HG02973 (cell line): ENCODE measurements at regions not wholly inside any gene's neighbourhood (a gene's known extent, or its start where the extent isn't known, plus 50 kb on each side); places are given as distances from the start of the nearest gene placed in this dataset.

ENCODE experiments used
- ATAC-seq: cut with Tn5 transposase; IDR thresholded peaks from one replicate; pipeline ENCODE4 v1.9.1; 2021; ENCODE audit warnings: moderate library complexity; ENCODE audit not compliant: unreplicated experiment

DNA sequence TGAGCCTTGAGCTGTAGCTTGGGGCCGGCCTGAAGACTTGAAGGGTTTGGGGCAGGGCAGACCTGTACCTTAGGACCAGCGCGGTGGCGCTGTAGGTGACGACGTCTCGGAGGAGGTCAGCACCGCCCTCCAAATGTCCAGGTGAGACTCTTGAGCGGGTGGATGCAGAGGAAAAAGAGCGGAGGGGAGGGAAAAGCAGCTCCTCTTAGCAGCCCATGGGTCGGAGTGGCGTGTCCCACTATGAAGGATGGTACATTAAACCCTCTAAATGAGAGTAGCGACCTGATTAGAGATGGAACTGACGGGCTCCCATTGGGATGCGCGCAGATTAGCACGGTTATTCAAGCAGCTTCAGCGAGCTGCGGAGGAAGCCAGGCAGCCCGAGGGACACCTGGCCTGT is 77.0 kb upstream of the MAP1LC3B2 start:
- ATAC-seq: no peak

DNA sequence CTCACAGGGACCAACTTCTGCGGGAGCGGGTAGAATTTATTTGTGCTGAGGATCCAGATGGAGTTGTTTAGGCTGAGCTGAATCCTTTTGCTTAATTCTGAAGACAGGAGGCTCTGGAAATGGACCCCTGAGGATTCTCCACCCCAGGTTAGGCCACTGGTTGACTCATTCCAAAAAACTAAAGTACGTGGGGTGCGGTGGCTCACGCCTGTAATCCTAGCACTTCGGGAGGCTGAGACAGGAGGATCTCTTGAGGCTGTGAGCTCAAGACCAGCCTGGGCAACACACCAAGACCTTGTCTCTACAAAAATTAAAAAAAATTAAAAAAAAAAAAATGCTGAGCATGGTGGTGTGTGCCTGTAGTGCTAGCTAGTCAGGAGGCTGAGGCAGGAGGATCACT is 76.3 kb upstream of the MAP1LC3B2 start:
- ATAC-seq: no peak

DNA sequence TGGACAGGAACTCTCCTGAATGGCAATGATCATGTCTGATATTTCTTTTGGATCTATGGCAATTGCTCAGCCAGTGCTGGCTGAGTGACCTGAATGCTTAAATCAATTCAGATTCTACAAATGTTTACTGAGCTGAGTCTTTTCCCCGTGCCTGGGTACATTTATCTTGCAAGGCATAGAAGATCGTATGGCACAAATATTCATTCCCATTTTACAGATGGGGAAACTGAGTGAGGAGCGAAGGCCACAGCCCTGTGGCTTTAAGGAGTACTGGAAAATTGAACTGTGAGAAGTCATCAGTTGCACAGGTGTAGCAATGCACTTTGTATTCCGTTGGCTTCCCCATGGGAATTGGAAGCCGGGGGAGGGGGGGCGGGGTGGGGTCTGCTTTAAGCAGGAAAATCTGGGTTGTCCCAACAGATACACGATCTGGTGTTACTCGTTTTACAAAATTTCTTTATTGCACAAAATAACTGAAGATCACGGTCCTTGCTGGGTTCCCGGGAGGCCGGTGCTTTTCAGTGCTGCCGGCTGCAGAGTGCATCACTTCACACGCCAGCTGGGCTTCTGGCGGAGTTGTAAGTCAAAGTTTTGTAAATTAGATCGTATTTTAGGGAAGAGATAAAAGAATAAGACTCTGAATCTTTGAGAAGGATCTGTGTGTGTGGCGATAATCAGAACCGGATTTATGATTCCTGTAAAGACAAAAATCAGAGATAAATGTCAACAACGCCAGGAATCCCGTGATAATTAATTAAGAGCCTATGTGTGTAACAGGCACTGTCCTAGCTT is 75.0 kb upstream of the MAP1LC3B2 start:
- ATAC-seq: no peak

DNA sequence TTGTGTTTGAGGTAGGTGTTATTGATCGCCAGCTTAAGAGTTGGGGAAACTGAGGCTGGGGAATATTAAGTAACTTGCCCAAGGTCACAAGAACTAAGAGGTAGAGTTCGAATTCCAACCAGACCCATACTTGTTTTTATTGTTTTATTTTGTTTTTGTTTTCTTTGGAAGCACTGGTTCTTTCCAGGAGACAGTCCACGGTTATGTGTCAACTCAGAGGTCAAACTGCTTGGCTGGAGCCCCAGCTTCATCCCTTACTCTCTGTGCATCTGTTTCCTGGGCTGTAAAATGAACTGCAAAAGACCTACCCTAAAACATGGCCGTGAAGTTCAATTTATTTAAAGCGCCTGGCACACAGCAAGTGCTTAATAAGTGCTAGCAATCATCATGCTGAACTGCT is 74.4 kb upstream of the MAP1LC3B2 start:
- ATAC-seq: no peak

DNA sequence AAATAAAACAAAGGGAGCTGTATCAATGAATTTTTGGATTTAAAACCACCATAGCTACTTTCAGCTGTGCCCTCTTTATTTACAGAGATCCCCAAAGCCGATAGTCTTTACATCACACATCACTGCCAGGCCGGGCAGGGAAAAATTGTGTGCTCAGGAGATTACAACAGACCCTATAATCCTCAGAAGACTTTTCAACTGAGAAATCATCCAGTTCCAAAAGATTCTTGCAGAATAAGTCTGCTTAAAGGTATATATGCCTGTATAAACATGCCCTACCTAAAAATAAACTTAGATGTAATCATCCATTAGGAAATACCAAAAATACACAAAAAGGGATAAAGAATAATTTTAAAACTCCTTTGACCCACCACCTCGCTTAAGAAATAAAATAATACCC is 70.1 kb upstream of the MAP1LC3B2 start:
- ATAC-seq: no peak

DNA sequence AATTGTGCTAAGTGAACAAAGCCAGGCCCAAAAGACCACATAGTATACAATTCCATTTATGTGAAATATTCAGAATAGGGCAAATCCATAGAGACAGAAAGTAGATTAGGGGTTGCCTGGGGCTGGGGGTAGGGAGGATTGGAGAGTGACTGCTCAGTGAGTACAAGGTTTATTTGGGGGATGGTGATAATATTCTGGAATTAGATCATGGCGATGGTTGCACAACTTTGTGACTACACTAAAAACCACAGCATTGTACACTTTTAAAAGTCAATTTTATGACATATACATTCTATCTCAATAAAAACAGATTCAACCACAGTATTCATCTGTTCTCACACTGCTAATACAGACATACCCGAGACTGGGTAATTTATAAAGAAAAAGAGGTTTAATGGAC is 68.7 kb upstream of the MAP1LC3B2 start:
- no peak for ATAC-seq

DNA sequence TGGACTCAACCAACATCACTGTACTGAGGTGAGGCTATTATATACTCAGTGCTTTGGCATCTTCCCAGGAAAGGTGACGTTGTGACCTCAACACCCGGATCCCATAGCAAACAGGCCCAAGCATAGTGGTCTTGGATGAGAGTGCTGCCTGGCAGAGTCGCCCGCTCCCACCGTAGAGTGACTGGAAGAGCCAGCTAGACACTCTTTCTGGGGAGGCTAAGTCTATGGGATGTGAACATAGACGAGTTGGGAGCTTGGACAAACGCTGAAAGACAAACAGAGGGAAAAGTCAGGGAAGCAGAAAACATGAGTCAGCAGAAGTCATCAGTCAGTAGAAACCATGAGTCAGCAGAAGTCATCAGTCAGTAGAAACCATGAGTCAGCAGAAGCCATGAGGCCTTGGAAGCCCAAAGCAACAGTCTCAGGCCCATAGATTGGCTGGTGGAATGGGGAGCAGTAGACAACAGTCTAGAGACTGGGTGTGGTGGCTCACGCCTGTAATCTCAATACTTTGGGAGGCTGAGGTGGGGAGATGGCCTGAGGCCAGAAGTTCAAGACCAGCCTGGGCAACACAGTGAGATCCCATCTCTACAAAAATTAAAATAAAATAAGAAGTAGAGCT is 66.4 kb upstream of the MAP1LC3B2 start:
- ATAC-seq: no peak

DNA sequence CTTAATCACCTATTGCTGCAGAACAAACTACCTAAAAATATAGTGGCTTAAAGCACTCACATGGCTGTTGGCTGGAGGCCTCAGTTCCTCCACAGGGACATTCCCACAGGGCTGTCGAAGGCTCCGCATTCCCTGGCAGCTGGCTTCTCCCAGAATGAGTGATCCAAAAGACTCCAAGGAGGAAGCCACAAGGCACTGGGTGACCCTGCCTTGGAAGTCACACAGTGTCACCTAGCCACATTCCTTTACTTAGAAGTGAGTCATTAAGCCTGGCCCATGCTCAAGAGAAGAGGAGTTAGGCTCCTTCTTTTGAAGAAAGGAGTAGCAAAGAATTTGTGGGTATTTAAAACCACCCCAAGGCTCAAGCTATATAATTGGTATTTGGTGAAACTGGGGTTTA is 63.9 kb upstream of the MAP1LC3B2 start:
- no peak for ATAC-seq

DNA sequence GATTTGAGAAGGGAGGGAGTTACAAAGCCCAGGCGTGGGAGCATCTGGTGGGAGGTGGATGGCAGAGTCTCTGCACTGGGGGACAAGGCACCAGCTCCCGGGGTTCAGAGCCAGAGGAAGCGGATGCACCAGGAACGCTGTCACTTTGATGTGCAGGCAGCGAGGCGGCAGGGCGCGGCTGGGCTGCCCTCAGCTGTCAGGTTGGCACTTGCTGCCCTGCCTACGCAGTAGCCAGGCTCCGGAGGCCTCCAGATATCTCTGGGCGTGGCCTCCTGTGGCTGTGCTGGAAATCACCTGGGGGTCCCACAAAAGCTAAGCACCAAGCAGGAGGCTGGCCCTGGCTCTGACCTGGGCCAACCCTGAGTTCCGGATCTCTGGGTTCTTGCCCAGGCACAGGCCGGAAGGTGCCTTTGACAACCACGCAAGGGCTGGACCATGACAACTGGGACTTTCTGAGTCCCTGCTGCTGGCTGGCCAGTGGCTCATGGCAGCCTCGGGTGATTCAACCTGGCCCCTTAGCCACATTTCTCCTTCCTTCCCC is 62.1 kb upstream of the MAP1LC3B2 start:
- ATAC-seq: no peak

DNA sequence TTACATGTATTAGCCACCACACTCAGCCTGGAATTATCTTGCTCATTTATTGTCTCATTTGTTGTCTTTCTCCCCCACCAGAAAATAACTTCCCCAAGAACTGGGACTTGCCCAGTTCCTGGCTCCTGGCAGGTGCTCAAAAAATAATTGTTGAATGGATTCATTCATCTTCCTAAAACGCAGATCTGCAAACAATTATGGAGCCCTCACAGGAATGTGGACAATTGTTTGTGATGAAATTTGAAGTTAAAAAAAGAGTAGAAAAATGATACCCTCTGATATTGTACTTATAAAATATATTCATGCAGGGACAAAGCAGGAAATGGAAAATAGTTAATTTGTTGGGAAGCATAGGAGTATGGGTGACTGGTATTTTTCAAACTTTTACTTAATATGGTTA is 60.7 kb upstream of the MAP1LC3B2 start:
- no peak for ATAC-seq

DNA sequence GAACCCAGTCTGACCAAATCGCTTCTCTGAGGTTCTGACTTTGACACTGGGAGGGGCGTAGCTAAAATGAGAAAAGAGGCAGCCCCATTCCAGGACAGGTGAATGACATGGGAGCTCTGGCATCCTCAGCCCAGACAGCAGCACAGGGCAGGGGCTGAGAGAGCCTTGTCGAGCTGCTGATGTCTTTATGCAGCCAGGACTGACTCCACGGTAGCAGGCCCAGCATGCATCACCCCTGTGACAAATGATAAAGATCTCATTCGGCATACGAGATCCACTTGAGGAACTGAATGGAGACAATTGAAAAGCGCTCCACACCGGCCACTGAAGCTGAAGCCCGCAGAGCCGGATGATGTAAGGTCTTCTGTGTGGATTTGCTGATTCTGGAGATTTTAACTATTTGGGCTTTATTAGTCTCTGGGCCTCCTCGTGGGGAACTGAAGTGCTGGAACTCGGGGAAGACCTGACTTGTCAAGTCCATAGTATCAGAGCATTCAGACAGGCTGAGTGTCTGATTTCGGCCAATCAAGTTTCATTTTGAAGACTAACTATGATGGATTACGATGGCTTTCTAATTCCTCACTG is 56.9 kb upstream of the MAP1LC3B2 start:
- ATAC-seq: no peak

DNA sequence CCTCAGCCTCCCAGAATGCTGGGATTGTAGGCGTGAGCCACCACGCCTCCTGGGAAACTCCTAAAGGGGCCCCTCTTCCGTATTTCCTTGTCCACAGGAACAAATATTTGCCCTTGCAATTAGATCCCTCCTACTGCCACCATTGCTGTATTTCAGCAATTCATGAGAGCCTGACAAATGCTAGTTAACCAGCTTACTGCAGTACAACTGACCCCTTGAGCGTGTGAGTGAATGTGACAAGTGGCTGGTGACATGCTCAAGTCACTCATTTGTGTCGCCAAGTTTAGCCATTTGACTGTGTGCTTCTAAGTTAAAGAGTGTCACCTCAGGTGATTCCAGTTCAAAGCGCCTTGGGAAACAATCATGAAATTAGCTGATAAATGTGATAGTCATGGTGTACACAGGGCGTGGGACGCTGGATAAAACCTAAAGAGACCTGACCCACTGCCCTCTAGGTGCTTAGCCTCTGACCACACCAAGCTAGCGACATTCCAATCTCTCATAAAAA is 56.1 kb upstream of the MAP1LC3B2 start:
- no peak for ATAC-seq

DNA sequence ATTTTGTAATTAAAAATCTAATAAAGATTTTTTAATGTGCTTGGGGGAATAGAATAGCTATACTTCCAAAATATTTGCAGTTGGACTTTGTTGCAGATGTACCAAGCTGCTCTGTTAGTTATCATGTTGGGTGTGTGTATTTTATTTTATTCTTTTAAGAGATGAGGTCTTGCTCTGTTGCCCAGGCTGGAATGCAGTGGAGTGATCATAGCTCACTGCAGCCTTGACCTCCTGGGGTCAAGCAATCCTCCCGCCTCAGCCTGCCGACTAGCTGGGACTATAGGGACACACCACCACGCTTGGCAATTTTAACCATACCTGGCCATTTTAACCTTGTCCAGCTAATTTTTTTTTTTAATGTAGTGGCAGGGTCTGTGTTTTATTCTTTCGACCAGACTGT is 54.7 kb upstream of the MAP1LC3B2 start:
- ATAC-seq: no peak

DNA sequence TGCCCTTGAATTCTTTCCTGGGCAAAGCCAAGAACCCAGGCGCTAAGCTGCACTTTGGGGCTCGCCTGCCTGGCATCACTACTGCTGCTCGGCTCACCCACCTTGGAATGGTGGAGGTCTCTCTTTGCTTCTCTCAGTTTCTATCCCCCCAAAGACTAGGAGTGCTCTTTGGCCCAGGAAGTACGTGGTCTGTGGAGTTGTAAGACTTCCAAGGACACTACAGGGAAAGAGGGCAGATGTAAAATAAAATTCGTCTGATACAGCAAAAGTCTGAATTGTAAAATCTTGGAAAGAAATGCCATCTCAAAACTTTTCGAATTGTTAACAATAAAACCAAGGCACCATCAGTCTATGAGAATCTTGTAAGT is 52.5 kb upstream of the MAP1LC3B2 start:
- no peak for ATAC-seq

DNA sequence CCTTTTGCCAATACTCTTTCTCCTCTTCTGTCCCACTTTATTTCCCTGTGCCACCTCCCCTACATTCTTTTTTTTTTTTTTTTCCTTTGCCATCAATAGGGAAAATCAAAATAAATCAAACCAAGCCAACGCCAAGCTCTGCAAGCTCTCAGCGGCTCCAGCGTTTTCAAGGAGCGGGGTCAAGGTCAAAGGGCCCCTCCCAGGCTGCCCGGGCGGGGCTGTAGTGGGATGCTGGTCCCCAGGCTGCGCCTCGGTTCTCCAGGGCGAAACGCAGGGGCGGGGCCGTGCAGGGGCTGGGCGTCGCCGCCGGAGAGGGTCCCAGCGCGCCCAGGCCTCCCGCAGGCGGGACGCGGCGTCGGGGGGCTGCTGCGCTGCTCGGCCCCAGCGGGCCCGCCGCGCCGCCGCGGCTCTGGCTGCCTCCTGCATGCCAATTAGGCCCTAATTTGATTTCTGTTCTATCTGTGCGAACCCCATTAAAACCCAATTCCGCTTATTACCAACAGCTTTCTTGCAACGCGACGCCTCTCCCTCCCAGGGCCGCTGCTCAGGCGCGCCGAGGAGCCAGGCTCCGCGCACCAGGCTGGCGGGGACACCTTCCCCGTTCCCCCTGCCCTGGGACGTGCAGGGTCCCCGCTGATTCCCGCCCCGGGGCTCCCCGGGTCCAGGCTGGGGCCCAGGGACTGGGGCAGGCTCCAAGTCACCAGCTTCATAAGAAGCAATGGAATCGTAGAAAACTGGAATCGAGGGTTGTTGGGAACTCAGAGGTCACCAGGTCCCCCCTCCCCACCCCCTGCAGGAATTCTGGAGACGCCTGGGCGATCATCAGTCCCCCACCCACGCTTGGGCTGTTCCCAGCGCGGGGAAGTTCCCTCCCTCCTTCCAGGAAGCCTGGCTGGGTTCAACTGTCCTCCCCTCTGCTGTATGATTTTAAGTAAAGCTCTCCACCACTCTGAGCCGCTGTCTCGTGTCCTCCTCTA is 50.7 kb upstream of the MAP1LC3B2 start:
- no peak for ATAC-seq
